Activated CD8-positive, alpha-beta memory T cell treated with anti-CD3 and anti-CD28 coated beads, Interleukin-2, amount 50 U/mL, for 48 hours (primary cell): ENCODE measurements at regions not wholly inside any gene's neighbourhood (a gene's known extent, or its start where the extent isn't known, plus 50 kb on each side); places are given as distances from the start of the nearest gene placed in this dataset.

Source experiments
- DNase-seq: peaks from one replicate; pipeline ENCODE4 v3.0.0-alpha.2; 2020

DNA sequence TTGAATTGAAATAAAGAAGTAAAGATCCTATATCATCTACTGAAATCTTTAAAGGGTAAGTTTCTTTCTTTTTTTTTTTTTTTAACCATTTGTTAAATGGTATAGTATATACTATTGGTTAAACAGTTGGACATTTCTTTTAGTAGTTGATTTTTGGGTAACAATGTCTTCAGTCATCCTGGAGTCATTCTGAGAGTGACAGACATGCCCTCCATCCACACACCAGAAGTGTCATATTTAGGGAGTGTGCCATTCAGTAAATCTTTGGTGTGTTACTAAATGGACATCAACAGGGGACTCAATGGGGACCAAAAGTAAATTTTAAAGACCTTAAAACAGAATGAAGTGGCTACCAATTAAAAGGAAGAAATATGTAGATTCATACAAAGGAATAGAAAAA is 50.8 kb upstream of the SLC39A10 start:
- no peak for DNase-seq

- DNase-seq = no peak
Measured at GRCh38 chr2:195604706-195605105, 52.3 kb upstream of the SLC39A10 start.

GRCh38 chr2:195603998-195604397 is 53.0 kb upstream of the SLC39A10 start:
- DNase-seq = no peak

DNA sequence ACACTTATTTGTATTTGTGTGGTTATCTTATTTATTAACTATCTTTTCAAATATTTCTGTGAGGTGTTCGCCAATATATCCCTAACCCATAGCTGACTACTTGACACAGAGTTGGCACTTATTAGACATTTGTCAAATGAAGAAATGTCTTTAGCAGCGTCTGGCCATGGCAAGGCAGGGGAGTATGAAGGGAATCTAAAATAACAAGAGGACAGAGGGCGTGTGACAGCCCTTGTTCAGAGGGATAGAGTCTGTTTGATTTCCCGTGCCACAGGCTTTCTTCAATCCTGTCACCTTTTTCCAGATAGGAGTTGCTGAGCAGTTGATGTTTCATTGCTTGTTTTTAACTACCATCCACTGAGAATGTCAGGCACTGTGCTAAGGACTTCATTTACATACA is 53.6 kb upstream of the SLC39A10 start:
- DNase-seq = no peak

DNA sequence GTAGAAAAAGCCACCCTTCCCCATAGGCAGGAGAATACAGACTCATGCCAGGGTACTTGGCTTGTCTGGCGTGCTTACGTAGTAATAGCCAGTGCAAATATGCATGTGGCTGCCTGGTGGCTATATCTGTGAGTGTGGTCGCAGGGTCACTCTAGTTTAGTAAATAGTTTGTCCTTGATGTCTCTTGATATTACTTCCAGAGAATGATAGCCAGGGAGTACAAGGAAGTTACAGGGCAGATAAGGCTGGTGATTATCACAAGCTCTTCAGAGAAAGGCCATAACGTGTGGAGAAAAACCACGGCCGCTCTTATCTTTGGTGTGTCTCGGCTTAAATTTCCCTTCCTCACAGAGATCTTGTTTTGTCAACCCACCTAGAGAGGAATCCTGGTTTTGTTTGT is 54.3 kb upstream of the SLC39A10 start:
- DNase-seq = no peak

- DNase-seq = no peak
Measured at GRCh38 chr2:195601361-195601760, 55.7 kb upstream of the SLC39A10 start.

DNA sequence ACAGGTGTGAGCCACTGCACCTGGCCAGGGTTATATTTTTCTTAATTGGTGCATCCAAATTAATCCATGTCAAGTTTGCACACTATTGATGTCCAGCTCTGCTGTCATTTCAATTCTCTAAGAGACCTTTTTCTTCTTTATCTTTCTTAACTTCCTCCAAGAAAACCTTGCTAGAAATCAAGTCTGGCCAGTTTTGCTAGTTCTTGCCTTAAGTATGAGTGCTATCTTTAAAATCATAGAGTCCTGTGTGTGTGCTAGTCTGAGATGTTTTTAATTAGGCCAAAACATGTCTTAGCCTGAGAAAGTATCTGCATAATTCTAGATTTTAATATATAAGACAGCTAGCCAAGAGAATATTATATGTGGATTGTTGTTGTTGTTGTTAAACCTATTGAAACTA is 56.2 kb upstream of the SLC39A10 start:
- no peak for DNase-seq

DNA sequence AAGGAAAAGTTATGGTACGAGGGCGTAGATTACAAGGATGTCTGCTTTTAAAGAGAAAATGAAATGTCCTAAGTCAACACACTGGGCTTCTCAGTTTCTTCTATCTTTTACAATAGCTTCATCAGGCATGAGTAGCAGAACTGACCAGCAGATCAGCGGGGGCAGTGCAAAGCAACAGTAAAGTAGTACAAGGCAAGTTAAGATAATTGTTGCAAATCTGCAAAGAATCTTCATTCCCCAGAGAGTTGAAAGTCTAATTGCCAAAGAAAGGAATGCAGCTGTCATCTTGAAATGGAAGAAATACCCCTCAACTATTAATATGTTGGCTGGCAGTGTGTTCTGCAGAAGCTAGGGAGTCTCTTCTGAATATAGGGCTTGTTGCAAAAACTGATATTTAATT is 60.2 kb upstream of the SLC39A10 start:
- no peak for DNase-seq

DNA sequence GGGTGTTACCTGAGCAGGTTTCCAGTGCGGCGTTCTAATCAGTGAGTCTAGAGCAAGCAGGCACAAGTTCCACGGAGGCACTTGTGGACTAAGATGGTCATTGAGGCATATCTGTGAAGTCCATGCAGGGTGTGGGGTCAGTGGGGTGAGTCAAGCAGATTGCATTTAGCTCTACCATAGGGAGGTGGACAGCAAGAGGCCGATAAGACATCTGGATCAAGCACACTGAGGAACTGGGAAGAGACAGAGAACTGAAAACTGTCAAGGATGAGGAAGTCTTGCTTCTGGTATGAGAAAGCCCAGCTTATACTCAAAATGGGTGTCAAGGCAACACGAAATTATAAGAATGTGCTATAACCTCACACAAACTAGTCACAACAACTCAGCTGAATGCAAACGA is 61.2 kb upstream of the SLC39A10 start:
- DNase-seq = no peak

DNA sequence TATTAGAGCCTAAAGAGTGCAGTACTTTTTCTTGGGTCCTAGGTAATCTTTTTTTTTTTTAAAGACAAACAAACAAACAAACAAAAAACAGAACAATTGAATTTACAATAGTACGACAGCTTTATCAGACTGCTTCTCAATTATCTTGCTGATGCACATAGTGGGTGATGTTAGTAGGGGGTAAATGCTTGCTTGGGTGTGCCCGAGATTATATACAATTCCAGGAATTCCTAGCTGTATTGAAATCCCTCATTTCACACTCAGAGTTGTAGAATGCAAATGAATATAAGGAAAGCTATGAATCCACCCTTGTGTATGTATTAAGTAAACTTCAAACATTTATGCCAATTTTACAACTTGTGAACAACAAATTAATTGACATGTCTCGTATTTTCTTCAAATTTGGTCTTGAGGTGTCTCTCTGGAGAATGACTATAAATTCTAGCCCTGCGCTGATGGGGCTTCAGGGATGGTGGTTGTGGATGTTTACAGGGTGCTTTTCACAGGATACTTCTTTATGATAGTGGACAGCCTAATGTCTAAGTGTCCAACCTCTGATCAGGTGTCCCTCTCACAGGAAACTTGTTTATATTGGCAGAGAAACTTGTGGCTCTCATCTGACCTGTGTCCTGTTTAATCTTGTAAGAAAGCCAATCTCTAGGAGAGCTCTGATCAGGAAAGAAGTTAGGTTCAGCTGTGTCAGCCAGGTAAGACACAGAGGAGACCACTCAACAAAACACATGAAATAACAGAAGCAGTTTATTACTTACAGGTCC is 61.9 kb upstream of the SLC39A10 start:
- no peak for DNase-seq

GRCh38 chr2:195594248-195594647 is 62.8 kb upstream of the SLC39A10 start:
- DNase-seq = no peak

DNA sequence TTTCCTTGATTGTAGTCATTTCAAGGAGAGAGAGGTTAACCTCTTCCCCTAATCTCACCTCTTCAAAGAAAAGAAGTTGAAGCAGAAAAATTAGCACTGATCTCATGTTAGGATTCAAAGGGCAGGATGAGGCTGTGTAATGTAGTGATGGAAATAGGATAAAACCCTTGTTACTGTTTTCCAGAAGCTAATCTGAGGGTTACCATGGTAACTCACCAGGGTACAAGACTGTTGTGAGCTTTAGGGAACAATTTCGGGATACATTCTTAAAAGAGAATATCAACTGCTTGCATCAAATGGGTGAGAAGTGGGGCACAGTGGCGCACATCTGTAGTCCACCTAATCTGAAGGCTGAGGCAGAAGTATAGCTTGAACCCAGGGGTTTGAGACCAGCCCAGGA is 64.9 kb upstream of the SLC39A10 start:
- no peak for DNase-seq

DNA sequence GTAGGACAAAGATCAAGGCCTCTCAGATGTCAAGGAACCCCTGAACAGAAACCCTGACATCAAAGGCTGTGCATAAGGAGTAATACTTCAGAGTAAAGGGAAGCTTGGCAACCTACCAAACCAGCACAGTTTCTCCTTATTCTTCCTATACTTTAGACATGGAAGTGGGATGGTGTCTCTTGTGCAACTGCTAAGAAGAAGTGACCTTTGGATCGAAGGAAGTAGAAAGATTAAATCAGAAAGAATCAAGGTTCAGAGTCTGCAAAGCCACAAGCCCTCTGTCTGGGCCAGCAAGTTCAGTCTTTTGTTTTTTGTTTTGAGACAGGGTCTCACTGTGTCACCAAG is 66.2 kb upstream of the SLC39A10 start:
- no peak for DNase-seq

DNA sequence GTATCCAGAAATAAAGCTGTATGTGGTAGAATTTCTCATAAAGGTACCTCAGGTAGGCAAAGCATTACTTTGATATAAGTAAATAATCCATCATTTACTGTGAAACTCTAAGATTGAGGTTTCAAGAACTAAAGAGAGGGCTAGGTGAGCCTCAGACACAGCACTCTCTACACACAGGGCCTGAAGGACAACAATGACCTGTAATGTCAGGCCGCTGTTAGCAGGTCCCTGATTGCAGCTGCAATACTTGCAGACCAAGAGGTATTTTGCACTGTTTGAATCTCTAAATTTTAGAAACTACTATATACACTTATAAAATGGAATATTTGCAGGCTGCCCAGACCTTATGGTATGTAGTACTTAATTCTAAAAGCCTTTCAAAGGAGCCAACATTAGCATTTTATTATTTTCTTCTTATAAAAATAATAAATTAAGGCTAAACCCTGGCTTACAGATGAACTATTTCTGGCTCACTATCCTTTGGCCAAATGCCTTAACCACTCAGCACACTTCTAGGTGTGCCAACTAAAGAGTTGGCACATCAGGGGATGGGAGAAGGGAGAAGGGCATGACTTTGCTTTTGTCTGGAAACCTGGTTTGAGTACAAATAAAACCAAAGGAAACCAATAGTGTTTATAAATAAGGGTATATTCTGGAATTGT is 66.7 kb upstream of the SLC39A10 start:
- DNase-seq = no peak

DNA sequence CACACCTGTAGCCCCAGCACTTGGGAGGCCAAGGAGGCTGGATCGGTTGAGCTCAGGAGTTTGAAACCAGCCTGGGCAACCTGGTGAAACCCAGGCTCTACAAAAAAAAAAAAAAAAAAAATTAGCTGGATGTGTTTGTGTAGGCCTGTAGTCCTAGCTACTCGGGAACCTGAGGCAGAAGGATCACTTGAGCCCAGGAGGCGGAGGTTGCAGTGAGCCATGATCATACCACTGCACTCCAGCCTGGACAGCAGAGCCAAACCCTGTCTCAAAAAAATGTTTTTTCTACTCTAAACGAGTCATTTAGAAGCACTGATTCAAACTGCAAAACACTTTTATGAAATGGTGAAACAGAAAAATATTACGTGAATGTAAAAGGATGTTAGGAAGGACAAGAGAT is 69.1 kb upstream of the SLC39A10 start:
- no peak for DNase-seq

- no peak for DNase-seq
Measured at GRCh38 chr2:195586062-195586714, 70.8 kb upstream of the SLC39A10 start.

DNA sequence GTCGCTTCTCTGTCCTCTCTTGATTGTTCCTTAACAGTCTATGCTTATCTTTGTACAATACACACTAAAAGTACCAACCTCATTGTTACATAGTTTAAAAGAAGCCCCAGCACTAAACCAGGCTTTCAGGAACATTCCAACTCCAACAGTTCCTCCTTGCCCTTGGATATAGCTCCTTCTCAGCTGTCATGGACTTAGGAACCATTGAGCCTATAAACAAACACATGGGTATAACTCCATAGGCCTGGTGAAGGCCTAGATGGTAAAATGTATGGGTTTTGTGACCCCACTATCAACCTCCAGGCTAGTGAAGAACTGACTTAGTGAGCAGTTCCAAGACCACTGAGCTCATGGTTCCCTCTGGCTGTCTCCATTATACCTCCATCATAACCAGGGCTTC is 74.8 kb upstream of the SLC39A10 start:
- DNase-seq = no peak

DNA sequence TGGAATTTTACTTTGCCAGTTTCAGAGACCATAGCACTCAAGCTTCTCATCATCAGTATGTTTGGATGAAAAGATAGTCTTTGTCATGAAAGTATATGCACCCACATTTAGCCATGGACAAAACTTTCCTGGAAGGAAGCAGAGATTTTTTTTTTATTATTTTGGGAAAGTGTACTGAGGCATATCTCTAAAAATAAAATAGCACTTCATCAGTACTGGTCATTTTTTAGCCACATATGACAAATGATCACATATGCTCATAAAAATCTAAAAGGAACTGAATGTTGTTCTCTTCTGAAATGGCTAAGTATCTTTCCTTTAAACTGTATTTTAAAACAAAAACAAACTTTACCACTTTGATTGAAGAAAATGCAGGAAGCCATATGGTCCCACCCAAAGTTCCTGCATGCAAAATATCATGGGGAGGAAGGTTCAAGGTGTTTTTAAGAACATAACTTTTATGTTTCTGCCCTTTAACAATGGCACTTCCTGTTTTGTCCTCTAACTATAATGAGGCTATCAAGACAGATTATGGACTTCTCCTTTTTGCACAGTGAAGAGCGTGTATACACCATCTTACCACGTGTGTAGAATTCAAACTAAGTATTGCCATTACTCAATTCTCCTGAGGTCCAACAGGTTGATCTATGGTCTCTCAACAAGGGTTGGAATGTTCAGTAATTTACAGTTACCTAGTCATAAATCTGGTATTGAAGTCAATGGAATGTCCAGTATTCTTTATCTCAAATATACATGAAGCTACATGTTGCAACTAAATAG is 77.1 kb upstream of the SLC39A10 start:
- DNase-seq = no peak

- no peak for DNase-seq
Measured at GRCh38 chr2:195575879-195576401, 81.1 kb upstream of the SLC39A10 start.

DNA sequence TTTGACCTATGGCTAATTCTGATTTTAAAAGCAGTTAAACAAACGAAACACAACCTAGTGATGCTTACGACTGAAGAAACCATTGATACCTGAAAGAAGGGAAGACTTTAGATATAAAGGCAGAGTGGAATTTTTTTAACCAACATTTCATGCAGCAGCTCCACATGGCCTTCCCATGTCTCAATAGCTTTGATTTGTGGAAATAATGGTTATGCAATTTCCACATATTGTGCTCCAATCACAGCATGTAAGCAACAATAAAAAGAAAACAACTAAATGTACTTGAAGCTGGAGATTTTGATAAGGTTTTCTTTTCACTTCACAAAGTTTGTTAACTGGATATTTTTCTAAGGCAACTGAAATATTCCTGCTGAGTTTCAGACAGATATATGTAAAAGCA is 82.0 kb upstream of the SLC39A10 start:
- DNase-seq = no peak

GRCh38 chr2:195574312-195574711 is 82.7 kb upstream of the SLC39A10 start:
- no peak for DNase-seq

GRCh38 chr2:195572895-195573683 is 83.9 kb upstream of the SLC39A10 start:
- no peak for DNase-seq

DNA sequence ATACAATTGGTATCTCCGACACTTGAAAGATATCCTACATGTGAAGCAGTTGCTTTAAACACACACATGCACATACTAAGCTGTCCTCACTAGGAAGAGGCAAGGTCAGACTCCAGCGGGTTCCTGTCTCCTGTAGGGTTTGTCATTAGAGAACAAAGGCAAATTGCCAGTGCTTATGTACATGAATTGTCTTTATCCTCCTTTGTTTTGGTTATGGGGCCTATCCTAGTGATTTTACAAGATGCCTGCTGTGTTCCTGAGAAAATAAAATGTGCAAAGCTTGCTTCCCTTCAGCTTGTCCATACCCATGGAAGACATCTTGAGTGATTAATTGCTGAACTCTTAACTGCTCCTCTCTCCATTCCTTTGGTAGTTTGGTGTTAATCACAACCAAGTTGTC is 86.7 kb upstream of the SLC39A10 start:
- DNase-seq = no peak
